GM18498 (cell line): ENCODE measurements at regions not wholly inside any gene's neighbourhood (a gene's known extent, or its start where the extent isn't known, plus 50 kb on each side); places are given as distances from the start of the nearest gene placed in this dataset.
"Not testable (repeated sequence)": the region's sequence is repeated elsewhere in the genome, so short reads cannot be mapped to it uniquely, and the experiment has no call there.

Source experiments
- ATAC-seq: cut with Tn5 transposase; IDR thresholded peaks from one replicate; pipeline ENCODE4 v1.9.1; 2021; ENCODE audit warnings: mild to moderate bottlenecking, moderate library complexity; ENCODE audit not compliant: unreplicated experiment

DNA sequence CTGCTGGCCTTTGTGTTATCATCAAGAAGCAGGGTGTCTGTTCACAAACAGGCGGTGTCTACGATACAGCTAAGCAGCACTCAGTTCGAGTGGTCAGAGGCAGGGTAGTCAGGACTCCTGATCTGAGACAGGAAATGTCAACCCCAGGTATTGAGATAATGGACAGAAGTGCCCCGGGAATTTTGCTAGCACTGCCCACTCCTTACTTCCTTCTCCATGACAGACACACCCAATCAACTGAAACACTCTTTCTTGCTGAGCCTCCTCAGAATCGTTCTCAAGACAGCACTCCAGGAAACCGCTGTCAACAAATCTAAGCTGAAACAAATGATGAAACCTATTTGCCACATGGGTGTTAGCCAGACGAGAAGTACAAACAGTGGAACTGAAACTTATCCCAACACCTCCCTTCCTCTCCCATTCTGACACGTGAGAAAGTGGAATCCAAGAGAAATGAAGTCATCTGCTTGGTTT is 109.3 kb downstream of the GTF2IRD2B start:
- ATAC-seq: not testable (repeated sequence)

DNA sequence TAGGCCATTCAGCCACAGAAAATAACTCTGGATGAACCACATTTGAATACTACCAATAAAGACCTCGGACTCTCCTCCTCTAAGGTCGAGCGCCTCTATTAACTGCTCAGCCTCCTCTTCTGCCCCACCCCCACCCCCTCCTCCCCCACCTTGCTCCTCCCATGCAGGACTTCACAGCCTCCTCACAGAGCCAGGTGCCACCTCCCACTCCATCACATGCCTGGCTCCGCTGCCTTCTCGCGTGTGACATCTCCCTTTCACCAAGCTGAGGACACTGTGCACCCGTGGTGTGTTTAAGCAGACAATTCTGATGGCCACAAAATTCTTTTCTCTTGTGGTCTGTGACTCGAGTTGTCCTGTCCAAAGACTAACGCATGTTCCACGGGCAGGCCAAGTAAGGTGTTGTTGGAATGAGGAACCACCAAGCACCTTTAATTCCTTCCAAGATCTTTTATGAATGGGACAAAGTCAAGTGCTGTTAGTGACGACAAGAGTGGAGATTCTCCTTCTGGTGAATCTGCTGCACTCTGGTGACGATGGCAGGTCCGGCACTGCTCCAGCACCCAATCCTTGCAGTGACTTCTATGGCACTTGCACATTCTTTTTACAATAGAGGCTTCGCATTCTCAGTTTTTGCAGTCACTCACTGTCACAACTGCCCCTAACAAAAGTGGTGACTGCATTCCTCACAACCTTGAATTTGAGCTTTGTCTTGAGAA is 113.1 kb downstream of the GTF2IRD2B start:
- ATAC-seq: not testable (repeated sequence)

DNA sequence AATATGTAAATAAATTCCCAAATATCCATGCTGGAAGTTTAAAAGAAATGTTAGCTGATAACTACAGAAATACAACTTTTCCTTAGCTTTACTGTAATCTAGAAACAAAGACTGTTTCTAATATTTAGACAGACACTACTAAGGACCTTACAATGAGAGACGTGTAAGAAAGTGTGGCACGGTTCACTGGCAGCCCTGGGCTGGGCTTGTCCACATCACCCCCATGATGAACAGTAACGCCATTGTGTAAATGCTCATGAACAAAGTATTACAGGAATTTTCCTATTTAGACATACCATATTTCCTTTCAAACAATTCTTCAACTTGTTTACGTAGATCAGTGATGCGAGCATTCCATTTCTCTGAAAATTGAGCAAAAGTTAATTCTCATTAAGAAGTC is 123.1 kb downstream of the GTF2IRD2B start:
- not testable (repeated sequence) for ATAC-seq

DNA sequence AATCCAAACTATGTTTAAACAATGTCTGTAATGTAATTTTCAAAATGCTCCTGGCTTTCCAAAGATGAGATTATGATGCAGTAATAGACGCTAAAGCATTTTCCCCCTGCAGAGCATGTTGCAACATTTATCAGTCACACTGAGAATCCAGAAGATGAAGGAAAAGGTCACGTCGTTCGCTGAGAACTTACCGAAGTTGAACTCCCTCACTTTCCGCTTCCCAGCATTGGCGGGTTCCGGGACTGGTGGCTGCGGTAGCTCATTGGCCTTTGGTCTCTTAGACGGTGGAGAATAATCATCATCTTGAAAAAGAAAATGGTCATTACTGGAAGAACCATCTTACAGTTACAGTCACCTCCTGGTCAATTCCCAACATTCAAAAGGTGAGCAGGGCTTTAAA is 124.6 kb downstream of the GTF2IRD2B start:
- not testable (repeated sequence) for ATAC-seq

DNA sequence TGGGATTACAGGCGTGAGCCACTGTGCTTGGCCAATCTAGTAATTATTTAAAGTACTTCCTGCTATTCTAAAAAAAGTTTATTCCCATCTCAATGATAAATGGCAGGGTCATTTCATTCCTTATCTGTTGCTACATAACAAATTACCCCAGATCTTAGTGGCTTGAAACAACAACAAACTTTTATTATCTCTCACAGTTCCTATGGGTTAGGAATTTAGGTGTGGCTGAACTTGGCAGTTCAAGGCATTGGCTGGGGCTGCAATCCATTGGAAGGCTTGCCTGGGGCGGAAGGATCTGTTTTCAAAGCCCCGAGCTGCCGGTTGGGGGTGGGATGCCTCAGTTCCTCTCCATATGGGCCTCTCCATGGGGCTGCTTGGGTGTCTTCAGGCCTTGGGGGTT is 133.7 kb downstream of the GTF2IRD2B start:
- ATAC-seq: not testable (repeated sequence)

DNA sequence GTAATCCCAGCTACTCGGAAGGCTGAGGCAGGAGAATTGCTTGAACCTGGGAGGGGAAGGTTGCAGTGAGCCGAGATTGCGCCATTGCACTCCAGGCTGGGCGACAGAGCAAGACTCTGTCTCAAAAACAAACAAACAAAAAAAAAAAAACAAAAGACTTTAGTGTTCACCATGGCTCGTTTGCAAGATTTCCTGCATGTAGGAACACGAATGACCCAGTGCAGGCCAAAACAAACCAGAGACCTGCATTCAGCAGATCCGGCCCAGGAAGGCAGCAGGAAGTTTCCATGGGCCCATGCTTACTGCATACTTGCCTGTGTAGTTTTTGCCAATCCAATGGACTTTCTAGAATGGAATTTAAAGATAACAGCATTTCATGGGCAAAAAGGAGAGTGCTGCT is 137.2 kb downstream of the GTF2IRD2B start:
- not testable (repeated sequence) for ATAC-seq

DNA sequence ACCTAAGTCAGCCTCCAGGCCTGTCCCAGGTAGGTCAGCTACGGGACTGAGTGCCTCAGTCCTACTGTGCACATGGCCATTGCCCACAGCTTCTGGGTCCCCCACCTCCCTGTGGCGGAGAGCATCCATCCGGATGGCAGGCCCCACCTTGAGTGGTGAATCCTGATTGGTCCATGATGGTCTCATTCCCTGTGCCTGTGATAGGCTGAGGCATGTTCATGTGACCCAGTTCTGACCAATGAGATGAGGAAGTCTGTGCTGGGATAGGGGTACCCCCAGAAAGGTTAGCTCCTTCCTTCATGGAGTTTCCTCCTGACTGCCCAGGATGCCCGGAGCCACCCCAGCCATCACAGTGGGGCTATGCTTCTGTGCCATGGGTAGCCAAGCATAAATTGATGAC is 138.2 kb downstream of the GTF2IRD2B start:
- not testable (repeated sequence) for ATAC-seq

DNA sequence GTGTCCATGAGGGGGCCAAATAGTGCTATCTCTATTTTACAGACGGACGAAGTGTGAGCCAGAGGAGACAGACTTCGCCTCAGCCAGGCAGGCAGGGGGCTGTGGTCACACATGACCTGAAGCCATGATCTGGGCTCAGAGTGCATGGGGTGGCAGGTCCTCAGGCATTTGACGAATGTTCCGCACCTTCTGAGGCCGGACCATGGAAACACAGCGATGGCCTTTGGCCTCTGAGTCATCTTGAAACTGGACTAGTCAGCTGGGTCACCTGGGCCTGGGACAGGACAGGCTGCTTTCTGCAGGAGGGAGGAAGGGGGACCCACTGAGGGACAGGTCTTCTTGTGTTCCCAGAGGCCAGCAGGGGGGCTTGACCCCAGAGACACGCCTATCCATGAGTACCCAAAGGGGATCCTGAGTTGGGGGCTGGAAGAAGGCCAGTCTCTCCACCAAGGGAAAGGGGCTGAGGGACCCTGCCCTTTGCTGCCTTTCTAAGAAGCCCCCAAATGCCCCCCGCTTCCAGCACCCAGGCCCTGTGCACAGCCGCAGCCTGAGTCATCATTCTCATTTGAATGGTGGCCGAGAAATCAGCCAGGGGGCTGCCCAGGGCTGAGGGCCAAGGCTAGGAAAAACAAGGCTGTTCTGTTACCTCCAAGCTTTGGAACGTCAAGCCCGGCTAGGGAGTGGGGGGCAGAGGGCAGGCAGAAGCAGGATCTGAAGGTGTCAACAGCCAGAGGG is 142.9 kb downstream of the GTF2IRD2B start:
- ATAC-seq: not testable (repeated sequence)

DNA sequence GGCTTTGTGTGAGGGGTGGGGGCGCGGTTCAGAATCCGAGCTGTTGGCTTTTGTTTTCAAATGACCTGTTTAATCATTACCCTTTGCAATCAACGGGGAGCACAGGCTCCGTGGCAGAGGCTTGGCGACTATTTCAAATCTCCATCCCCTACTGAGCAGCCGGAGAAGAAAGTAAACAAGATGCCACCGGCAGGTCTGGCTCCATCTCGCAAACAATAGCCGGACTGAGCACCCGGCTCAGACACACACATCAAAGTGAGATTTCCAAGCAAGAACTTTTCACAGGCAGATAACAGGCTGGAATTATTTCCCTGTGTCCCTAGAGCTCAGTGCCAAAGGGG is 143.4 kb downstream of the GTF2IRD2B start:
- not testable (repeated sequence) for ATAC-seq

DNA sequence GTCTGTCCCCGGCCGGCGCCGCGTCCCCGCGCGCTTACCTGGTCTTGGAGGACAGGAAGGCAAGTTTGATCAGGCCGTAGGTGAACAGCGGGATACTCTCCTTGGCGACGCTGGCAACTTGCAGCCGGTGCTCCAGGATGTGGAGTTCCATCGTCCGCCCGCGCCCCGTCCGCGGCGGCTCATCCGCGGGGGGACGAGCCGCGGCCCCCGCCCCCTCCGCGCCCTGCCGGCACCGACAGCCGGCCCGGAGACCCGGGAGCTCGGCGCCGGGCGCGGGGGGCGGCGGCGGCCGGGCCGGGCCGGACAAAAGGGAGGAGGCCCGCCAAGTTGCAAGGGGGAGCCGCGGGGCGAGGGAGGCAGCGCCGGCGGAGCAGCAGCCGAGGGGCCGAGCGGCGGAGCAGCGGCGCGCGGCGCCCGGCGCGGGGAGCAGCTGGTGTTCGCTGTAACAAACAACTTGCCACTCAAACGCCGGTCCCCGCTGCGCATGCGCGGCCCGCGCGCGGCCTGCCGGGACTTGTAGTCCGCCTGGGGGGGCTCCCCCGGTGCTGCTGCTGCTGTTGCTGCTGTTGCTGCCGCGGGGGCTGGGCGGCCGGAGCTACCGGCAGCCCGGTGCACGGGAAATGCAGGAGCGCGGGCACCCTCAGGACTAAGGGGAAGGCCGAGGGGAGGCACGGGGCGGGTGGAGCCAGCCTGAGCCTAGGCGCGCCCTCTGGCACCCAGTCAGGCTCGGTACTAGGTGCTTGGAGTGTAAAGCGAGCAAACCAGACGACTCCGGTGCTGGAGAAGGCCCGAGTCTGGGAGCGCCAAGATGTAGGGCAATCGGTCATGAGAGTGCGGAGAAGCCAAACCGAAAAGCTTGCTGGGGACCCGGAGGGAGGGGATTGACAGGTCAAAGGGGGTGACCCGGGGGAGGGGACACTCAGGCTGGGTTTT is 145.1 kb downstream of the GTF2IRD2B start:
- peak; percentile 92 for ATAC-seq

DNA sequence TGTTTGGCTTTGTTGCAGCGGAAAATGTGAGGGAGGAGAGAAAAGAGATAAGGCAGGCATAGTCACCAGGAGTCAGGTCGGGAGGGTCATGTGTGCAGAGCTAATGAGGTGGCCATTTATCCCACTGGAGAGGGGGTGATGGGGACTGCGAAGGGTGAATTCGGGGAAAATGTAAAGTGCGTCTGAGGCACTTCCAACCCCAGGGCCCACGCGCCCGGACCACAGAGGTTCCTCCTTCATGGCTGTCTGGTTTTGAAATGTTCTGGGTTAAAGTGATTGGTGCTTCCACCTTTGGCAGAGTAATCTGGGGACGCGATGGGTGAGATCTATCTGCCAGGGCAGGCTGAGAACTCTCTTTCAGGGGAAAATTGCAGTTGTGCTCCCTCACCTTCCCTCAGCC is 145.9 kb downstream of the GTF2IRD2B start:
- ATAC-seq: not testable (repeated sequence)

DNA sequence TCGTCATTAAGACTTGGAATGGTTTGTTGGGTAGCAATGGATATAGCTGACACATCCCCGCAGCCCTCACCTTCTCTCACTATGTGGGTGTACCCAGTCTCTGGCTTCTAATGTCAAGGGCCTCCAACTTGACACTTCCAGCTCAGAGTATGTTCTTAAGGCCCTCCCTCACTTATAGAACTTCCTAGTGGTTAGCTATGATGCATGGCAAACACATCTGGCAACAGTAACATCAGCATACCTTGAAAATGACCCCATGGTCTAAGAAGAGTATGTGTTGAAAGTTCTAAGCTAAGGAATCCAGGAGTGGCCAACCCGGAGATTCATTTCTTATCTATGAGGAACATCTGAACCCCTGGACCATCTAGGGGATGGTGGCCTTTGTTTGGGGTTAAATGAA is 151.2 kb downstream of the GTF2IRD2B start:
- ATAC-seq: not testable (repeated sequence)

DNA sequence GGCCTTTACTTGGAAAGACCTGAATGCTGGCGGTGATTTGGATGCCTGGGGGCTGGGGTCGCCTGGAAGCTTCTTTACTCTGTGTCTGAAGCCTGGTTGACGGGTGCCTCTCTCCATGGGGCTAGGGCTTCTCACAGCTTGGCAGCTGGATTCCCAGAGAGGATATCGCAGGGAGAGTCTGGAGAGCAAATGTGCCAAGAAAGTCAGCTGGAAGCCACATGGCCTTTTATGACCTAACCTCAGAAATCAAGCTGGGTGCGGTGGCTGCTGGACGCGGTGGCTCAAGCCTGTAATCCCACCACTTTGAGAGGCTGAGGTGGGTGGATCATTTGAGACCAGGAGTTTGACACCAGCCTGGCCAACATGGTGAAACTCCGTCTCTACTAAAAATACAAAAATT is 147.2 kb upstream of the TRIM73 start:
- ATAC-seq: not testable (repeated sequence)

DNA sequence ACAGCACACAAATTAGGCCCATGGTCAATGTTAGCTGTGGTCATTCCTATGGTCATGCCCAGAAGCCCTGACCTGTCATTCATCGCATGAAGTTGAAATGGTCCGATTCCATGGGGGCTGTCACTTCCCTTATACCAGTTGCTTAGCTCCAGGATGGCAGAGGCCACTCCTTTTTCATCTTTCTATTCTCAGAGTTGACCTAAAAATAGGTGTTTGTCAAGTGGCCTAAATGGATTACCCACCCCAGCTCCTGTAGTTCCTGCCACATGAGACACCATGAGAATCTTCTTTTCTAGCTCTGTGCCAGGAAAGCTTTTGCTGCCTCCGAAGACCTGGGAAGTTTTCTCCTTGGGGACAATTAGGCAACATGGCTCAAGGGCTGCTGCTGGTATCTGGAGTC is 141.2 kb upstream of the TRIM73 start:
- ATAC-seq: not testable (repeated sequence)

DNA sequence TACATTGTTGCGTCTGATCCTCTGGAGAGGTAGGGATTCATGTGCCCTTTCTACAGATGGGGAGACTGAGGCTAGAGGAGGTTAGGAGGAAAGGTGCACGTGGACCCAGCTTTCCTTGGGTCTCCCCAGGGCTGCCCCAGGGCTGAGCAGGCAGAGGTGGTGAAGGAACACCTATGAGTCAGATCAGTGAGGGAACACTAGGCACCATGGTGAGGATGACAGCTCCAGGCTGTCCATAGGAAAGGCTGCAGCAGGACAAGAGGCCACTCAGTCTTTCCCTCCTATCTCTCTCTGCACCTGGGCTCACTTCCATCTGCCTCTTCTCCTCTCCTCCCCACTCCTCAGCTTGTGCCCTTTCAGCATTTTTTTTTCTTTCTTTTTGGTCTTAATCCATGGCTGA is 138.0 kb upstream of the TRIM73 start:
- not testable (repeated sequence) for ATAC-seq

DNA sequence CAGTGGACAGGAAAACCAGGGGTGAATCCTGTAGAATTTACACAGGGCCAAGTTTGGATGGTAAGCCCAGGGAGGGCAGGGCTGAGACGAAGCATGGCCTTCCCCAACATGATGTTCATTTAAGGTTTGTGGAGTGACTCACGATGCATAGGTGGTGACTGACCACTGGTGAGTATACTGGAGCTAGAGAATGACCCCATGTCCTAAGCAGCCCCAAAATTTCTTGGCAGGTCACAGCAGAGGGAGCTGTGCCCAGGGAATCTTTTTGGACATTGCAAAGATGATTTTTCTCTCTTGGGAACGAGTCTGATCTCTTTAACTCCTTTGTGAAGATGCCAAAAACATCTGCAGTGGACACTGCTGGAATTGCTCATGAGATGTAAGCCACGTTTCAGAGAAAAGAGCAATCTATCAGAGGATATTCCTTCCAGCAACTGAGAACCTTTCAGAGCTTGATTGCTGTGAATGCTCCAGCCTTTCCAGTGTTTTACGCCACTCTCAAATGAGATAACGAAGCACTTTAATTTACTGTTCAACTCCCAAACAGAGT is 135.9 kb upstream of the TRIM73 start:
- ATAC-seq: not testable (repeated sequence)

DNA sequence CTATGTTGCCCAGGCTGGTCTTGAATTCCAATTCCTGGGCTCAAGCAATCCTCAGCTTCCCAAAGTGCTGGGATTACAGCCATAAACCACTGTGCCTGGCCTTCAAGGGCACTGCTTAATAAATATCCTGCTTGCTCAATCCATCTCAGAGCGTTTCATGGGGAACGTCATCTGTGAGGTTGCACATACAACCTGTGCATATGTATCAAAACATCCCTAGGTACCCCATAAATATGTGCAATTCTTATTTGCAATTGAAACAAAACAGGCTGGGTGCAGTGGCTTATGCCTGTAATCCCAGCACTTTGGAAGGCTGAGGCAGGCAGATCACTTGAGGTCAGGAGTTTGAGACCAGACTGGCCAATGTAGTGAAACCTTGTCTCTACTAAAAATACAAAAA is 133.8 kb upstream of the TRIM73 start:
- not testable (repeated sequence) for ATAC-seq

DNA sequence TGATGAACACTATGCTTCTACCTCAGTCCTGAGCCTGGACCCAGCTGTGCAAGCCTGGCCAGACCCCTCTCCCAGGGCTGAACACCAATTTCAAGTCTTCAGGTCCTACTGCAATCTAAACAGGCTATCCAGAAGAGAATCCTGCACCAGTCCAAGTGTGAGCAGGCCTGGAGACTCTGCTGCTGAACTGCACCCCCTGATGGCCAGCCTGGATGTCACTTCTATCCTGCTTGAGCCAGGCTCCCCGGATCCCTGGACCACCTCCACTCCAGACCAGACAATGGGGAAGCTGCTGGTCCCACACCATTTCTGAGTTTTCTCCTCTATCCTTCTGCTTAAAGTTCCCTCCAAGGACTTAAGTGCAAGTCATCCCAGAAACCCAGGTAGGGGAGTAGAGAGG is 127.3 kb upstream of the TRIM73 start:
- not testable (repeated sequence) for ATAC-seq

DNA sequence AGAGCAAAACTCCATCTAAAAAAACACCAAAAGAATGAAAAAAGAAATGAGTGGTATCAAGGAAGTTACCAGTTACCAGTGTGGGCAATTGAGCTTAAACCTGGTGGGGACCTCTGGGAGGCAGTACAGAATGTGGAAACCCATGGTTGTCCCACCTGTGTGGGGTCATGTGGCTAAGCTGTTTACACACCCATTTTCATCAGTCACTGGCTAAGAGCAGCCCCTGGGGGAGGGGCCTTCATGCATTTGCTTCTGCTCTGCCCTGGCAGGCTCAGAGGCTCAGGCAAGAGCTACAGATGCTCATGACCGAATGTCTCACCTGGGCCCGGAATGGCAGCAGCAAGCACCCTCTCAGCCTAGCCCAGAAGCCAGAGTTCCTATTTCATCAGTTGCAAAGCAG is 126.3 kb upstream of the TRIM73 start:
- ATAC-seq: not testable (repeated sequence)

DNA sequence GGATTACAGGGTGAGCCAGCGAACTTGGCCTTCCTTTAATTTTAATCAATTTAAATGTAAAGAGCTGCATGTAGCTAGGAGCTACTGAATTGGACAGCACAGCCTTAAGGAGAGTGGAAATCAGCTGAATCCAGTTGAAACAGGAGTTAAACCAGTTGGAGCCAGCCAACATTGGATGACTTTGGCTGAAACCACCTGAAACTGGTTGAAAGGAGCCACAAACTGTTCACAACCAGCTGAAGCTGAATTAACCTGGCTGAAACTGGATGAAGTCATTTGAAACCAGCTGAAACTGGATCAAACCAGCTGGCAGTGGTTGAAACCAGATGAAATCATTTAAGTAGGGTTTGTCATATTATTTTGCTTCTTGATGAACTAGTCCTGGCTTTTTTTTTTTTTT is 121.3 kb upstream of the TRIM73 start:
- ATAC-seq: peak; percentile 59
